ENCODE measurements at regions not wholly inside any gene's neighbourhood (a gene's known extent, or its start where the extent isn't known, plus 50 kb on each side); places are given as distances from the start of the nearest gene placed in this dataset.

DNA sequence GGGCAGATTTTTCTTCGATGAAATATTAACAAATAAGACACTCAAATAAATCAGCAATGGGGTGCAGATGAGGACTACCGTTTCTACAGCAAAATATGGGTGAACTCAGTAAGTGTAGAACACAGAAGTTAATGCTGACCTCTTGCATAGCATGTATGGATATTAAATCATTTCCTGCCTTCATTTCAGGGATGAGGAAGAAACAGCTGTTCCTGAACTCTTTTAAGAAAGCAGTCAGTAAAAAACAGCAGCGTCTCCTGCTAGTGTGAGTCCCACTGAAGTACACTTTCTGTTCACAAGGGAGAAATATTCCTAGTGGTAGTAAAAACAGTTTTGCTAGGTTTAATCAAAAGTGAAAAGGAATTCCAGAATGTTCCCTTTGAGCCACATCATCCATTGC lies 379.0 kb downstream of the ZEB2 start:
- DNase-seq (ENCODE audit: low spot score) (no peak), ATAC-seq (ENCODE audit: low FRiP score) (no peak)
- TF ChIP-seq, protein P1, sequence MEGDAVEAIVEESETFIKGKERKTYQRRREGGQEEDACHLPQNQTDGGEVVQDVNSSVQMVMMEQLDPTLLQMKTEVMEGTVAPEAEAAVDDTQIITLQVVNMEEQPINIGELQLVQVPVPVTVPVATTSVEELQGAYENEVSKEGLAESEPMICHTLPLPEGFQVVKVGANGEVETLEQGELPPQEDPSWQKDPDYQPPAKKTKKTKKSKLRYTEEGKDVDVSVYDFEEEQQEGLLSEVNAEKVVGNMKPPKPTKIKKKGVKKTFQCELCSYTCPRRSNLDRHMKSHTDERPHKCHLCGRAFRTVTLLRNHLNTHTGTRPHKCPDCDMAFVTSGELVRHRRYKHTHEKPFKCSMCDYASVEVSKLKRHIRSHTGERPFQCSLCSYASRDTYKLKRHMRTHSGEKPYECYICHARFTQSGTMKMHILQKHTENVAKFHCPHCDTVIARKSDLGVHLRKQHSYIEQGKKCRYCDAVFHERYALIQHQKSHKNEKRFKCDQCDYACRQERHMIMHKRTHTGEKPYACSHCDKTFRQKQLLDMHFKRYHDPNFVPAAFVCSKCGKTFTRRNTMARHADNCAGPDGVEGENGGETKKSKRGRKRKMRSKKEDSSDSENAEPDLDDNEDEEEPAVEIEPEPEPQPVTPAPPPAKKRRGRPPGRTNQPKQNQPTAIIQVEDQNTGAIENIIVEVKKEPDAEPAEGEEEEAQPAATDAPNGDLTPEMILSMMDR (IDR thresholded peaks at IDR 0.05): no peak

DNA sequence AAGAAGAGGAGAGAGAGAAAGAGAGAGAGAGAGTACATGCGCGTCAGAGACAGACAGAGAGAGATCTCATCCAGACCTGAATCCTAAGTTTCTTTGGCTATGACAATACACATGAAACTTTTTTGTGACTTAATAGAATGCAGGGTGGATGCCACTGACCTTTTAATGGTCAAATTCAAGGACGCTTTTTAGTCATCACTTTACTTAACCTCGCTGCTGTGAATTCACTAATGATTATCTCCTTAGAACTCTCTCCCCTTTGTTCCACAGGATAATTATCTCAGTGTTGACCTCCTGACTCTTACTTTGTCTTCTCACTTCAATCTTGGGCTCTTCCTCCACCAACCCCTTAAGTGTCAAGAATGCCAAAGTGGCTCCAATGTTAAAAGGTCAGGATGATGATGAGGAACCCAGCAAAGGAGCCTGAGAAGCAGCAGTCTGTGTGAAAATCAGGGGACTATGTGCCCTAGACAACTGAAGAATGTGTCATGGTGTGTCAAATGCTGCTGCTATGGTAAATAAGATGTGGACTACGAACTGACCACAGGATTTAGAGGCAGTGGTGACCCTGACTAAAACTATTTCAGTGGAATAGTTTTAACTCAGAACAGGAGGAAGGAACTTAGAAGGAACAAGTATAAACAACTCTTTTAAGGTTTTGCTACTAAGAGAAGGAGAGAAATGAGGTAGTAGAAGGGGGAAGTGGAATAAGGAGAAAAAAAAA lies 382.1 kb downstream of the ZEB2 start:
- TF ChIP-seq, protein P1 (IDR thresholded peaks at IDR 0.05): no peak
- DNase-seq (ENCODE audit: low spot score) (no peak), ATAC-seq (ENCODE audit: low FRiP score) (no peak)

DNA sequence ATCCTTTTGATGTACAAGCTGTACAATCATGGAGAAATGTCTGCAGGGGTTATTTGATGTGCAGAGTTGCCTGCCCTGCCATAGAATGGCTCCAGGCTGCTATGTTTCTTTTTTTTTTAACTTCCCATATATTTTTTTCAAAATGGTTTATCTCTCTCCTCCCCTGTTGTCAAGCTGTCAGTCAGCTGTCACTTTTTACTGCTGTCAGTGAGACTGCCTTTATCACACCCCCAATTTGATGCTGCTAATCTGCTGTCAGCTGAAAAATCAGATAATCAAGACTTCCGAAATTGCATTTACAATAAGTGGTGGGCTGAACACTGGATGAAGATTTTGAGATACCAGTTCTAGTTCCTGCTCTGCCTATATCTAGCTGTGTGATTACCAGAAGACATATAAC lies 382.6 kb downstream of the ZEB2 start:
- DNase-seq (ENCODE audit: low spot score): no peak
- TF ChIP-seq, protein P1 (IDR thresholded peaks at IDR 0.05): no peak
- ATAC-seq (ENCODE audit: low FRiP score): no peak

DNA sequence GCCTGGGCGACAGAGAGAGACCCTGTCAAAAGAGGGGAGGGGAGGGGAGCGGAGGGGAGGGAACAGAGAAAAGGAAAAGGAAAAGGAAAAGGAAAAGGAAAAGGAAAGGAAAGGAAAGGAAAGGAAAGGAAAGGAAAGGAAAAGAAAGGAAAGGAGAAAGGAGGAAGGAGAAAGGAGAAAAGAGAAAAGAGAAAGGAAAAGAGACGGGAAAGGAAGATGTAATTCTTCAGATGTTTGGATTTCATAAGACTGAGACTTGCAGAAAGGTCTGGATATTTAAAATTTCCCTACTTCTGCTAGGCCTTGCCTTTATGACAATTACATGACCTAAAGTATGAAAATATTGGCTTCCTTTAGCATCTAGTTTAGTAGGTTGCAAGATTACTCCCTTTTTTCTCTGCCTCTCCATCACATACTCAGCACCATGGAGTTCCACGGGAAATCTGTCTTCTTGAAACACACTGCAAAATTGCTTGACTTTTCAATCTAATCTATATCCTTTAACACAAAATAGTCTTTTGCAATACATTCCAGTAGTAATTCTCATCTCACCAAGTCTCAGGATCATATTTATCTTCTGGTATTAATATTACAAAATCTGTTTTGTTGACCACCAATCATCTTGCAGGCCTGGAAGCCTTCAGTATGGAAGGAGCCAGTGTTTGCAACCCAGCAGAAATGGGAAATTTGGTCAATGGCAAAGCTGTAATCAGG lies 383.5 kb downstream of the ZEB2 start:
- DNase-seq (ENCODE audit: low spot score): no peak
- TF ChIP-seq, protein P1 (IDR thresholded peaks at IDR 0.05): no peak
- ATAC-seq (ENCODE audit: low FRiP score): no peak

DNA sequence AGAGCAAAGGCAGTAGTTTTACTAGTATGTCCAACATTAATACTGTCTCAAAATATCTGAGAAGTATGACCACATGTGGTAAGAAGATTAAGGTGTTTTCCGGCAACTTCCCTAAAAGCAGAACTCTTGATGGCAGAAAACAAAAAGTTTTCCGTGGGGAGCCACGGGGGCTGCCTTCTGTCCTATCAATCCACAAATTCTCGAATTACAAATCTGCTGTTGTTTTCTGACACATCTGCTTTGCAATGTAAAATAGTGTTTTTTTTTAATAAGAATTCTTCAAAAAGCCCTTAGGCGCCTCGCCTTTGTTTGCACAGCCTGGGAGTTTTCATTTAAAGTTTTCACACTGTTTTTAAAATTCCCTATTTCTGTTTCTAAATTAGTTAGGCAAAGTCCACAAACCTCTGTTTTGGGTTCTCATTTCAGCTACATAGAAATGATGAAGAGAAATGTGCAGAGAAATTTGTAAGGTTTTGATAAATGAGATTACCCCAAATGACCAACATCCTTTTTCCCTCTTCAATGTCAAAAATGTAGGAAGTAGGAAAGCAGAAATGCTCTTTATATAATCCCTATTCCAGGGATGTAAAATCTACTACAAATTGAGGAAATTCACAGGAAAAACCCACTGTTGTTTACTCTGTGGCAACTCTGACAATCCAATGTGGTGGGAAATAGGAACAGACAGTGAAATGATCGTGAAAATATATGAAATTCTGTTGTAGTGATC lies 385.8 kb downstream of the ZEB2 start:
- TF ChIP-seq, protein P1 (IDR thresholded peaks at IDR 0.05): no peak
- ATAC-seq (ENCODE audit: low FRiP score): no peak
- DNase-seq (ENCODE audit: low spot score): no peak

DNA sequence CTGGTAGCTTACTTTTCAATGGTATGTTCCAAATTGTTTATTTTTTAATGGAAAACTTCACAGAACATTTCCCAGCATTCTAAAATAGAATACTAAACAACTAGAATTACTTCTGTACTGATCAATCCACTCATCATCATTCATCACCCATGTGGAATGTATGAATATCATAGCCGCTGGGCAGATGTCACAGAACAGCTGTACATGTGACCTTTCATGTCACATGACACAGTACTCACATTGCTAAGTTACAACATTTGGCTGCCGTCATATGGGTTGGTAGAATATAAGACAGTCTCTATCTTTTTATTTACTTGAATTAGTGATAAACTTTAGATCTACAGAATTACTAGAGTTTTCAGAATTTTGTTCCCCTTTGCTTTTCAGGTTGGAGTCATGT lies 387.6 kb downstream of the ZEB2 start:
- TF ChIP-seq, protein P1 (IDR thresholded peaks at IDR 0.05): no peak
- DNase-seq (ENCODE audit: low spot score): no peak
- no peak for ATAC-seq (ENCODE audit: low FRiP score)

All from omental fat pad (tissue), 3 donors.